GM18520 (cell line): ENCODE measurements at regions not wholly inside any gene's neighbourhood (a gene's known extent, or its start where the extent isn't known, plus 50 kb on each side); places are given as distances from the start of the nearest gene placed in this dataset.

Source experiments
- ATAC-seq: cut with Tn5 transposase; IDR thresholded peaks from one replicate; pipeline ENCODE4 v1.9.1; 2021; ENCODE audit not compliant: unreplicated experiment

GRCh38 chr17:15048933-15049794 lies 216.0 kb downstream of the PMP22 start:
- ATAC-seq: no peak

DNA sequence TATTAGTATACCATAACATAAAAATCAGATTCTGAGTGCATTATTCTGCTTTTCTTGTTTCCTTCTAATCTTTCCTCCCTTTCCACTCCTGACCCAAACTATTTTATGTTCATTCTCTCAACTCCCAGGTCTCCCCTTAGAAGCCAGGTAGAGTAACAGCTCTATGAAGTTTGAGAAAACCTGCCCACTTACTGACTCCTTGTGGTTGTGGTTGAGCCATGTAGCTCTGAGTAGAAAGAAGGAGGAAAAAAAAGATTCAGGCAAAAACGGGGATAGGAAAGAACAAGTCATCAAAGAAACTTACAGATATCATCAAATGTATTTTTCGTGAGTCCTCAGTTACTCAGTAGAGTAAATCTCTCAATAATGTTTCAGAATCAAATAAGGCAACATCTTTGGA lies 216.7 kb downstream of the PMP22 start:
- ATAC-seq: no peak

GRCh38 chr17:15042311-15042710 lies 222.8 kb downstream of the PMP22 start:
- ATAC-seq: no peak

DNA sequence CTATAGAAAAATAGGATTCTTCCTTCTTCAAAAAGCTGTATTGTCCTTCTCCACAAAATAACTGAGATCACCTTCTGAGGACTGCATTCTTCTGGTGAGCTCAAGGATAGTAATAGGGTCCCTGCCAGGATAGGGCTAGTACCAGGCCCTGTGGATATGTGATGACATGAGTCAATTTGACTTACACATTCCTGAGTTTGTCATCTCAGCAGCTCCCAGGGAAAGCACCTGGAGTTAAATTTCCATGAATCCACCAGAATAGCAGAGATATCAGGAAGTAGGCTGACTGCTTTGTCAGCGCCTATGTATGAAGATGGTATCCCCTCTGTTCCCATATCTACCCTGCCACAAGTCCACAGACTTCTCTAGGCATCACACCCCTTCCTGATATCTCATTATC lies 225.8 kb downstream of the PMP22 start:
- ATAC-seq: no peak

DNA sequence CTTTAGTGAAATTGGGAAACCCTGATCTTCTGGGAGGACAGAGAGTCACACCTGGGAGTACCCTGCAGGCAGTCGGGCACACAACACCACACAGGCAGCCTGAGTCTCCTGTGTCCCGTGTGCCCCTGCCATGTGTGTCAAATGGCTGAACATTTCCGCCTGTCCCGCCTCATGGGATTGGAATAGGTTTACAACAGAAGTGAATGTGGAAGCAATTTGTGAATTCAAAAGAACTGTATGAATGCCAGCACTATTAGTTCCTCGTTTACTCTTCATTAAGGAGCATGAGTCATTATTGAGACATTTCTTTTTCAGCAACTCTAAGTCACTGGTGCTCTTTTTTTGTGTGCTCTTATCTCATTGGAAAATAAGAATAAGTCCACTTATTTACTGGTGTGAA lies 226.5 kb downstream of the PMP22 start:
- no peak for ATAC-seq

- ATAC-seq: no peak
Observed at GRCh38 chr17:15036238-15036637, 228.9 kb downstream of the PMP22 start.

GRCh38 chr17:15031975-15032374 lies 233.2 kb downstream of the PMP22 start:
- ATAC-seq: no peak

GRCh38 chr17:15029469-15029868 lies 235.7 kb downstream of the PMP22 start:
- ATAC-seq: no peak

DNA sequence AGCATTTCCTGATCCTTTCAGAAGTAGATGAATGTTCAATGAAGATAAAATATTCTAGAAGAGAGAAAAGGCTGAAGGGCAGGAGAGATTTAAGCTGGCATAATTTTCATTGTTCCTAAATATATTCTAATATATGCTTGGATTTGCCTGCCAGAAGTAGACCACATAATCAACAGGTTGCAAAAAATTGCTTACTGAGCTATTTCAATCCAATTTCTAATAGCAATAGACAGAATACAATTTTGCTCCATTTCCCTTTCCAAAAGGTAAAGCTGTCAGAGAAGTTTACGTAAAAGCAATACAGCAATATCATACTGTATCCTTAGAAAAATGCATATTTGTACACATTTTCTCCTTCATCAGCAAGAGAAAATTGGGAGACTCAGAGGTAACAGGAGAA lies 237.3 kb downstream of the PMP22 start:
- no peak for ATAC-seq

DNA sequence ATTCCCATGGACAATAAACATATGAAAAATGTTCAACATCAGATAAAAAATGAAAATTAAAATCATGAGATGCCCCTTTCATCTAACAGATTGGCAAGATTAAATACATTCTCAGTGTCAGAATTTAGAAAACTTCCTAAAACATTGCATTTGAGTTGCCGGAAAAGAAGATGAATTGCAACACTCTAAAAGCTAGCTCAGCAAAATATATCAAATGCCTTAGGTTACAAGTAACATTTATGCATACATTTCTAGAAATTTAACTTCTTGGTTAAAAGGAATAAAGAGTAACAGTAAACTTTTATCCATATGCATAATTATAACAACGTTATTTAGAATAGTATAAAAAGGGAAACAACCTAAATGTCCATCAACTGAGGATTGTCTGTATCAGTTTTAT lies 239.0 kb downstream of the PMP22 start:
- no peak for ATAC-seq

- no peak for ATAC-seq
Observed at GRCh38 chr17:15023589-15024336, 241.4 kb downstream of the PMP22 start.

DNA sequence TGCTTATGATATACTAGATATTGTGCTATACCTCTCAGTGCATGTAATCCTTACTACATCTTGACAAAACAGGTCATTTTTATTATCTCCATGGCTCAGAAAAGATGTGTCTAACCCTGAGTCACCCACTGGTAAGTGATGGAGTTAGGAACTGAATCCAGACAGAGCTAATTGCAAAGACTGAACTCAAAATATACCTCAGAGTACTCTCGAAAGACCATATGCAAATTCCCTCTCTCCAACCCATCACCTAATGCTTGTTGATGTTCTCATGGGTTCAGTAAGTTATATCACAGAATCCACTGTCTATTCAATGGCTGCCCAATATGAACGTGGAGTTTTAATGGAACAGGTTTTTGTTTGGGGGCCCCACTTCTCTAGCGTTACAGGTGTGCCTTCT lies 246.0 kb downstream of the PMP22 start:
- ATAC-seq: no peak

GRCh38 chr17:15012351-15012980 lies 252.7 kb downstream of the PMP22 start:
- no peak for ATAC-seq

GRCh38 chr17:15009087-15009486 lies 256.0 kb downstream of the PMP22 start:
- no peak for ATAC-seq

- no peak for ATAC-seq
Observed at GRCh38 chr17:15007147-15007553, 258.0 kb downstream of the PMP22 start.

- ATAC-seq: no peak
Observed at GRCh38 chr17:15006421-15007128, 258.6 kb downstream of the PMP22 start.

- no peak for ATAC-seq
Observed at GRCh38 chr17:15000661-15001060, 264.5 kb downstream of the PMP22 start.

- no peak for ATAC-seq
Observed at GRCh38 chr17:14997290-14997689, 267.8 kb downstream of the PMP22 start.

- ATAC-seq: no peak
Observed at GRCh38 chr17:14986127-14986526, 279.0 kb downstream of the PMP22 start.

DNA sequence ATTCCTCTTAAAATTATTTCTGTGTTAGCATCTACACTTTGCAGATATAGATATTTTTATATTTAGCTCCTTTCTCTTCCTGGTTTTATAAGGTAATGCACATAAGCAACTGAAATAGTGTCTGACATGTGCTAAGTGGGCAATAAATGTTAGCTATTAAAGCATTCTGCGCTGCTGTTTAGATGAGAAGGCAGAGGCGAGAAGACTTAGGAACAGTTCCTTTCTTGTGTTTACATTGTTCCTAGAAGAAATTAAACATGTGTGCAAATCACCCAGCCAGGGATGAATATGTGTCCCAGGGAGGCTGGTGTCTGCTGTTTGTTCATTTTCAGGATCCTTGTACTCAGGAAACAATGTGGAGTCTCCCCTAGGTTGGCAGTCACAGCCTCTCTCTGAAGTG lies 292.3 kb downstream of the PMP22 start:
- ATAC-seq: no peak

DNA sequence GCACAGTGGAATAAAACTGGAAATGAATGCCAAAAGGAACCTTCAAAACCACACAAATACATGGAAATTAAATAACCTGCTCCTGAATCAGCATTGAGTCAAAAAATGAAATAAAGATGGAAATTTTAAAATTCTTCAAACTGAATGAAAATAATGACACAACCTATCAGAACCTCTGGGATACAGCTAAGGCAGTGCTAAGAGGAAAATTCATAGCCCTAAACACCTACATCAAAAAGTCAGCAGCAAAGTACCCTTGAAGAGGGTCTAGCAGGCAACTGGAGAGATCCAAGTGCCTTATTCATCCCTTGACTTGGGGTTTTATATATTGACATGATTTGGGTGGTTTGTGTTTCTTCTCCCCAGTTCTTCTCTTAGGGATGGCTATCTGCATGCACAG lies 294.1 kb downstream of the PMP22 start:
- ATAC-seq: no peak
